ENCODE measurements at regions not wholly inside any gene's neighbourhood (a gene's known extent, or its start where the extent isn't known, plus 50 kb on each side); places are given as distances from the start of the nearest gene placed in this dataset.

GRCh38 chr7:35522697-35523096 is 172.2 kb downstream of the HERPUD2 start:
- DNase-seq (ENCODE audit: low spot score) = peak; percentile 67
- intact Hi-C loops (cut with micrococcal nuclease; ENCODE audit: unreplicated experiment) = loop anchor here (5.0 kb wide), 2 partner anchors 100 to 335 kb away; no protein-coding TSS in a partner anchor
- H3K27me3 ChIP-seq (replicated peaks; ENCODE audit: insufficient read depth, low read depth, low read length, poor library complexity) = no peaks in the 10 kb centered on the region
- BruUV-seq (replicated peaks) = no TSS peak
- TF ChIP-seq EZH2 (IDR thresholded peaks at IDR 0.05; ENCODE audit: borderline replicate concordance, low read depth, low read length, poor library complexity, severe bottlenecking) (no peak), CTCF (conservative IDR thresholded peaks at IDR 0.05; ENCODE audit: low read depth, low read length) (no peak)
- H3K27ac ChIP-seq (ENCODE audit: low read depth, low read length, poor library complexity, severe bottlenecking) = no peak overlapping the region
- ChIA-PET POLR2A (ENCODE audit: low non-redundant PET) (no interaction called here), CTCF (interaction anchor here (0.5 kb wide), 1 partner anchor 98 kb away, joined by 4 read pairs; no protein-coding TSS in a partner anchor)
- no peak overlapping the region for H3K4me3 ChIP-seq (ENCODE audit: low read depth, low read length, poor library complexity, severe bottlenecking)
- H3K9me3 ChIP-seq (ENCODE audit: low read depth, low read length, poor library complexity, severe bottlenecking) = no peaks in the 10 kb centered on the region
- no peaks in the 10 kb centered on the region for H3K36me3 ChIP-seq (ENCODE audit: insufficient read depth, low read length, poor library complexity, severe bottlenecking)
- H3K4me1 ChIP-seq (ENCODE audit: insufficient read depth, low read length, poor library complexity, severe bottlenecking) = peaks cover 10% of the 10 kb centered on the region

DNA sequence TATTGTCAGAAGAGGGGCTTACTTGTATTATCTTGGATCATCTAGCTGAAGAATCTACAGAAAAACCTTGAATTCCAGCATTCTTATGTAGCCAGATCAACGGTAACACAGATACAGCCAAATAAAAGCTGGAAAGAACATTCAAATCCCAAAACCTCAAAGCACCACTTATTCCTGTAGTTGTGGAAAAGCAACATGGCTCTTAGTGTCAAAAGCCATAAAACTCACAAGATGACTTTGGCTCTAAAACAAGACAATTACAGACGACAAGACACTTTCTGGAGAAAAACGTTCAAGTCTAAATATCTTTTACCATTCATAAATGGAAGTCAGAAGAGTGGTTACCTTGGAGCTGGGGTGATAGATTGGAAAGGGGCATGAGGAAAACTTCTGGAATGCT is 173.0 kb downstream of the HERPUD2 start:
- Histone ChIP-seq H3K9me3 (ENCODE audit: low read depth, low read length, poor library complexity, severe bottlenecking) (no peaks in the 10 kb centered on the region), H3K36me3 (ENCODE audit: insufficient read depth, low read length, poor library complexity, severe bottlenecking) (no peaks in the 10 kb centered on the region), H3K4me3 (ENCODE audit: low read depth, low read length, poor library complexity, severe bottlenecking) (no peak overlapping the region), H3K4me1 (ENCODE audit: insufficient read depth, low read length, poor library complexity, severe bottlenecking) (peaks cover 10% of the 10 kb centered on the region), H3K27ac (ENCODE audit: low read depth, low read length, poor library complexity, severe bottlenecking) (no peak overlapping the region), H3K27me3 (replicated peaks; ENCODE audit: insufficient read depth, low read depth, low read length, poor library complexity) (no peaks in the 10 kb centered on the region)
- no peak for DNase-seq (ENCODE audit: low spot score)
- intact Hi-C loops (cut with micrococcal nuclease; ENCODE audit: unreplicated experiment) = loop anchor here (5.0 kb wide), 2 partner anchors 100 to 335 kb away; no protein-coding TSS in a partner anchor
- no TSS peak for BruUV-seq (replicated peaks)
- CTCF ChIA-PET = interaction anchor here (0.5 kb wide), 1 partner anchor 97 kb away, joined by 4 read pairs; no protein-coding TSS in a partner anchor
- POLR2A ChIA-PET (ENCODE audit: low non-redundant PET) = no interaction called here
- TF ChIP-seq EZH2 (IDR thresholded peaks at IDR 0.05; ENCODE audit: borderline replicate concordance, low read depth, low read length, poor library complexity, severe bottlenecking) (no peak), CTCF (conservative IDR thresholded peaks at IDR 0.05; ENCODE audit: low read depth, low read length) (no peak)

DNA sequence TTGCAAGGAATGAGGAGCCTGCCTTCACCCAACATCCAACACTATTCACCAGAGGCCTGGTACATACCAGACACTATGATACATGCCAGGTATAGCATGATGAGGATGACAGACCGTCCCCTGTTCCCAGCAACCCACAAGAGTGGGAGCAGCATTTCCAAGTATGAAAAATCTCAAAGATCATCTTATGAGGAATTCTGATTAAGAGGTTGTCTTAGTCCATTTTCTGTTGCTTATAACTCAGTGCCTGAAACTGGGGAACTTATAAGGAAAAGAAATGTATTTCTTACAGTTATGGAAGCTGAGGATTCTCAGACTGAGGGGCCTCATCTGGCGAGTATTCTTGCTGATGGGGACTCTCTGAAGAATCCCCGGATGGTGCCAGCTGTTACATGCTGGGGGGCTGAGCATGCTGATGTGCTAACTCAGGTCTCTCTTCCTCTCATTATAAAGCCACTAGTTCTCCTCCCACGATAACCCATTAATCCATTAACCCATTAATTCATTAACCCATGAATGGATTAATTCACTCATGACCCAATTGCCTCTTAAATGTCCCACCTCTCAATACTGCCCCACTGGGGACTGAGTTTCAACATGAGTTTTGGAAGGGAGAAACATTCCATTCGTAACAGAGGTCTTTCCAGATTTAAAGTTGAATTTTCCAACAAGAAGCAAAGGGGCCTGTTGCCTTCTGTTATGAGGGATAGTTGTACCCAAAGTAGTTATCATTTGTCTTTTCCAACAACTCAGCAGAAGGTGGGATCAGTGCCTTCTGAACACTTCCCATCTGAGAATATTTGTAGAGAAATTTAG is 173.9 kb downstream of the HERPUD2 start:
- no peaks in the 10 kb centered on the region for H3K36me3 ChIP-seq (ENCODE audit: insufficient read depth, low read length, poor library complexity, severe bottlenecking)
- DNase-seq (ENCODE audit: low spot score) = no peak
- no peak for TF ChIP-seq EZH2 (IDR thresholded peaks at IDR 0.05; ENCODE audit: borderline replicate concordance, low read depth, low read length, poor library complexity, severe bottlenecking)
- no peak for TF ChIP-seq CTCF (conservative IDR thresholded peaks at IDR 0.05; ENCODE audit: low read depth, low read length)
- H3K27ac ChIP-seq (ENCODE audit: low read depth, low read length, poor library complexity, severe bottlenecking) = no peak overlapping the region
- POLR2A ChIA-PET (ENCODE audit: low non-redundant PET) = no interaction called here
- peaks cover 10% of the 10 kb centered on the region for H3K4me1 ChIP-seq (ENCODE audit: insufficient read depth, low read length, poor library complexity, severe bottlenecking)
- intact Hi-C loops (cut with micrococcal nuclease; ENCODE audit: unreplicated experiment) = loop anchor here (1.0 to 5.0 kb wide), 3 partner anchors 96 to 334 kb away; no protein-coding TSS in a partner anchor
- CTCF ChIA-PET = interaction anchor here (0.5 to 1.8 kb wide), 13 partner anchors 10 to 455 kb away, joined by 3 to 25 read pairs (median 4); no protein-coding TSS in a partner anchor
- H3K9me3 ChIP-seq (ENCODE audit: low read depth, low read length, poor library complexity, severe bottlenecking) = no peaks in the 10 kb centered on the region
- BruUV-seq (replicated peaks) = no TSS peak
- H3K4me3 ChIP-seq (ENCODE audit: low read depth, low read length, poor library complexity, severe bottlenecking) = no peak overlapping the region
- H3K27me3 ChIP-seq (replicated peaks; ENCODE audit: insufficient read depth, low read depth, low read length, poor library complexity) = no peaks in the 10 kb centered on the region
